ENCODE measurements at regions not wholly inside any gene's neighbourhood (a gene's known extent, or its start where the extent isn't known, plus 50 kb on each side); places are given as distances from the start of the nearest gene placed in this dataset.

DNA sequence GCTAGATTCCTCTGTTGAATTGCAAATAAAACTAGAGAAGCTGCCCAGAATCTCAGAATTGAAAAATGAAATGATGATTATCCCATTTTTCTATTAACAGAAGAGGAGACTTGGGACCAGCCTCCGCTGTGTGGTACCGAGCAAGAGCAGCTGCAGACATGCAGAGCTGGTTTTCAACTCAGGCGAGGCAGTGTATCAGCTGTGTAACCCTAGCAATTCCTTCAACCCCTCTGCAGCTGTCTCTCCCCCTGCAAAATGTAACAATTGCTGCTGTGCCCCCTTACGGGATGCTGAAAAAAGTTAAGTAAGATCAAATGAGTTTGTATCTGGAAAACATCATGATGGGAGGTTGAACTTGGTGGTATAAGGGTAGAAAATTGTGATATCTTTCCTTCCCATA lies 98.5 kb upstream of the C3orf80 start:
- no peak for TF ChIP-seq EZH2 (IDR thresholded peaks at IDR 0.05; ENCODE audit: low read length)
- TF ChIP-seq, protein P1, sequence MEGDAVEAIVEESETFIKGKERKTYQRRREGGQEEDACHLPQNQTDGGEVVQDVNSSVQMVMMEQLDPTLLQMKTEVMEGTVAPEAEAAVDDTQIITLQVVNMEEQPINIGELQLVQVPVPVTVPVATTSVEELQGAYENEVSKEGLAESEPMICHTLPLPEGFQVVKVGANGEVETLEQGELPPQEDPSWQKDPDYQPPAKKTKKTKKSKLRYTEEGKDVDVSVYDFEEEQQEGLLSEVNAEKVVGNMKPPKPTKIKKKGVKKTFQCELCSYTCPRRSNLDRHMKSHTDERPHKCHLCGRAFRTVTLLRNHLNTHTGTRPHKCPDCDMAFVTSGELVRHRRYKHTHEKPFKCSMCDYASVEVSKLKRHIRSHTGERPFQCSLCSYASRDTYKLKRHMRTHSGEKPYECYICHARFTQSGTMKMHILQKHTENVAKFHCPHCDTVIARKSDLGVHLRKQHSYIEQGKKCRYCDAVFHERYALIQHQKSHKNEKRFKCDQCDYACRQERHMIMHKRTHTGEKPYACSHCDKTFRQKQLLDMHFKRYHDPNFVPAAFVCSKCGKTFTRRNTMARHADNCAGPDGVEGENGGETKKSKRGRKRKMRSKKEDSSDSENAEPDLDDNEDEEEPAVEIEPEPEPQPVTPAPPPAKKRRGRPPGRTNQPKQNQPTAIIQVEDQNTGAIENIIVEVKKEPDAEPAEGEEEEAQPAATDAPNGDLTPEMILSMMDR (optimal IDR thresholded peaks at IDR 0.05 in 1 of 3, IDR thresholded peaks at IDR 0.05 in 1 of 3, conservative IDR thresholded peaks at IDR 0.05 in 1 of 3; ENCODE audit: extremely low read depth in 1 of 3, insufficient read depth in 2 of 3, low read length in 3 of 3): no peak
